NAMALWA (cell line): ENCODE measurements at regions not wholly inside any gene's neighbourhood (a gene's known extent, or its start where the extent isn't known, plus 50 kb on each side); places are given as distances from the start of the nearest gene placed in this dataset.
"Not testable (repeated sequence)": the region's sequence is repeated elsewhere in the genome, so short reads cannot be mapped to it uniquely, and the experiment has no call there.

Experiments
- DNase-seq: peaks from one replicate; pipeline ENCODE4 v3.0.0-alpha.2; 2015; ENCODE audit warnings: low spot score

DNA sequence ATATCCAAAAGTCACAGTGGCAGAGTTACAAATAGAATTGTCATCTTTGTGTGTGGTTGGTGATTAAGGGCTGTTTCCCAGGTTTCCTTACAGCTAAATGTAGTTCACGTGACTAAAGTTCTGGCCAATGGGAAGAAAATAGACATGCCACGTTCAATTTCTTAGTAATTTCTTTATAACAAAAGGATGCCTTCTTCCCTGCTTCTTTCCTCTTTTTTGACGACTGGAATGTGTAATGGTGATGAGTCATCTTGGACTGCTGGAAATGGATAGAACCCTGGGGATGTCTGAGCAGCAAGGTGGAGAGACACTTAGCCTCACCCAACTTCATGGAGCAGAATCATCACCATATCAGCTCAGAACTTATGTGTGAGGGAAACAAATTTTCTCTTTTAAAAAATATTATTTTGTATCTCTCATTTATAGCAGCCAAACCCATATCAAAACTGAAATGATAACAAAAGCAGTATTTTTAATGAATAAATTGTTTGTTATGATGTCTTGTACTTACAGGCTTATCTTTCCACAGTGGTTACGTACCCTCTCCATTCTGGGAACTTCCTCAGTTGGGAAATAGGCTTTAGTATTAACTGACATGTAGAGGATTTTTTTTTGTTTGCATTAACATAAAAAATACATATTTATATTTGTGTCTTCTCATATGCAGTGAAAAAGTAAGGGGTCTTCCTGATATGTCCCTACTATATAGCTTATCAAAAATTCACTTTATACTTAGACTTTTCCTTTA lies 91.1 kb upstream of the CDH2 start:
- DNase-seq, result no peak

DNA sequence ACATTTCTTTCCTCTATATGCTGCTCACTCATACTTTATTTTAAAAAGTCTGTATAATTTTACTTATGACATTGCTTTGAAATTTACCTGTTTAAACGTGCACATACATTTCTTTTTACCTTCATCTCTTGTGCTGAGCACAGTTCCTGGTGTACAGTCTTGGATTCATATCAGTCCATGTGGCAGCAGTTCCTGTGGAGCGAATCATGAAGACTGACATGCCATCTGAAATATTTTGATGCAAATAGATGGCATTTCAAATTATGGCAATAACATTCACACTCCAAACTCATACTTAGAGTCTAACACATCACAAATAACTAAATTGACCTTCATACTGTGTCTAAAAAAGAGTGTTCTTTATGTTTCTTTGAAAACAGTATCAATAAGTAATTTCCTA lies 90.3 kb upstream of the CDH2 start:
- DNase-seq, result no peak

DNA sequence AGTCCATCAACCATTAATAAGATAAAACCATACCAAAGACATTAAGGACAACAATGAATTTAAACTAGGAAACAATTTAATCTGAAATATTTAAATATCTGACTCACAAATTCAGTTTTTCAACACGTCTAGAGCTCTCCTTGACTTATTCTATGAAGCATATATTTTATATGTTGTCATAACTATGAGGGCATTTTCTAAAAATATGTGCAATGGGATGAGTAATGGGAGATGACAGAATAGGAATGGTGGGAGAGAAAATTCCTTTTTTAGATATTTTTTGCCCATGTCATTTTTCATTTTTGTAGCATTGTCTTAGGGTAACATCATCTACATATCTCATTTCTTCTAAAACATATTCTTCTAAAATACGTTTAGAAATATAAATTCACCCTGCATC lies 79.2 kb upstream of the CDH2 start:
- DNase-seq, result no peak

DNA sequence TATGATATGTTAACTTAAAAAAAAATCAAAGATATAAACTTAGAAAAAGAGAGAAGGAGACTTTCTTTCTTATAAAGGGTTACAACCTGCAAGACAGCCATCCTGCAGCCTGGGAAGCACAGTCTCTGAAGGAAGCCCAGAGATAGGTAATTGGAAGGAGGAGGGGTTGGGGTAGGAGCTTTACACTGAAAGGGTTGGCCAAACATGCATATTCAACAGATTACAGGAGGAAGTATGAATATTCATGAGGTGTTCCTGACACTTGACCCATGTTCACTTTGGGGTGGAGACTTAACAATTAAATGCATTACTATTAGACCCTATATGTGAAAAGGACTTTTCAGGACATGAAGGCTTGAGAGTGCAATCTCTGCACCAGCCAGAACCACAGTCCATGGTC lies 71.7 kb upstream of the CDH2 start:
- no peak for DNase-seq

DNA sequence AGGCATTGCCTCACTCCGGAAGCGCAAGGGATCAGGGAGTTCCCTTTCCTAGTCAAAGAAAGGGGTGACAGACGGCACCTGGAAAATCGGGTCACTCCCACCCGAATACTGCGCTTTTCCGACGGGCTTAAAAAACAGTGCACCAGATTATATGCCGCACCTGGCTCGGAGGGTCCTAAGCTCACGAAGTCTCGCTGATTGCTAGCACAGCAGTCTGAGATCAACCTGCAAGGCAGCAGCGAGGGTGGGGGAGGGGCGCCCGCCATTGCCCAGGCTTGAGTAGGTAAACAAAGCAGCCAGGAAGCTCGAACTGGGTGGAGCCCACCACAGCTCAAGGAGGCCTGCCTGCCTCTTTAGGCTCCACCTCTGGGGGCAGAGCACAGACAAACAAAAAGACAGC lies 63.7 kb upstream of the CDH2 start:
- not testable (repeated sequence) for DNase-seq

DNA sequence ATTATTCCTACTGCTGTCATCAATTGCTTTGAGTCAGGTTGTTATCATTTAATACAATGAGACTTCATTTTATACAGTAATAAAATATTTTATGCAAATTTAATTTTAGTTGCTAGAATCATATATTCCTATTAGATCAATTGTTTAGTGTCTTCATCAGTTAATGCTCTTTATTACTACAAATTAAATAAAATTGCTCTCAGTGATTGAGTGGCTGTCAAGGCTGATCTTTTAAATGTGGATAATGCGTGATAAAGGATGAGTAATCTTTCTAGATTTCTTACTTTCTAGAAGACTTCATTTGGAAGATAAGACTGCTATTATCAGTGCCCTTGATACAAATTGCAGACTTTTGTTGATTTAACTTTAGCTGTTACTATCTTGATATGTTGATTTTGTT lies 59.6 kb upstream of the CDH2 start:
- DNase-seq, result no peak
